Activated CD8-positive, alpha-beta memory T cell treated with anti-CD3 and anti-CD28 coated beads for 1 hour (primary cell): ENCODE measurements at regions not wholly inside any gene's neighbourhood (a gene's known extent, or its start where the extent isn't known, plus 50 kb on each side); places are given as distances from the start of the nearest gene placed in this dataset.

ENCODE experiments used
- DNase-seq, 2 donors: peaks; one replicate each; pipeline ENCODE4 v3.0.0-alpha.2; 2020; ENCODE audit warnings: low read depth in 1 of 2; ENCODE audit errors: extremely low read depth in 1 of 2

DNA sequence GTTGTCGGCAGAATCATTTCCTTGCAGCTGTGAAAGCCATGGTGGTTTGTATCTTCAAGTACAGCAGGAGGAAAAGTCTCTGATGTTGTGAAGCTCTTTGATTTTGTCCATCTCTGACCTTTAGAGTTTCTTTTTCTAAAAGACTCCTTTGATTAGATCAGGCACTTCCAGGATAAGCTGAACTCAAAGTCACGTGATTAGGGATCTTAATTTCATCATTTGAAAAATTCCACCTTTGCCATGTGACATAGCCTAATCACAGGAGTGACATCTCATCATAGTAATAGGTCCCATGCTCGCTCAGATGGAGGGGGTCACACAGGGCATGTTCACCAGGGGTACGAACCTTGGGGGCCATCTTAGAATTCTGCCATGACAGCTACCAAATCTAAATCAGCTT, 441.5 kb upstream of the CDH4 start:
- no peak for DNase-seq

DNA sequence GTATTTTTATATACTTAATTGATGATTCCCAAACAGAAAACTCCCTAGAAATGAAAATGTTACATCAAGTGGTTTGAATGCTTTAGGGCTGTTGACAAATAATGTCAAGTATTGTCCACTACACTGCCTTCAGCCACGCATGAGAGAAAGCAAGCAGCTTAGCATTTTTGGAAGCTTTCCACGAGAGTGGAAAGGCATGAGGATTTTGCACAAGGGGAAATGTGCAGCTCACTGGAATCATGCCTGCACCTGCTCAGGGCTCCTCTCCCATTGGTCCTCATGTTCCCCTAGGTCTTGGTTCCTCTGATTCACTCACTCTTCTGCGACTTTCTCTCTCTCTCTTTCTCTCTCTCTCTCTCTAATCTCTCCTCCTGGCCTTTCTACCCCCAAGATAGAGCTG, 439.5 kb upstream of the CDH4 start:
- DNase-seq, result no peak

DNA sequence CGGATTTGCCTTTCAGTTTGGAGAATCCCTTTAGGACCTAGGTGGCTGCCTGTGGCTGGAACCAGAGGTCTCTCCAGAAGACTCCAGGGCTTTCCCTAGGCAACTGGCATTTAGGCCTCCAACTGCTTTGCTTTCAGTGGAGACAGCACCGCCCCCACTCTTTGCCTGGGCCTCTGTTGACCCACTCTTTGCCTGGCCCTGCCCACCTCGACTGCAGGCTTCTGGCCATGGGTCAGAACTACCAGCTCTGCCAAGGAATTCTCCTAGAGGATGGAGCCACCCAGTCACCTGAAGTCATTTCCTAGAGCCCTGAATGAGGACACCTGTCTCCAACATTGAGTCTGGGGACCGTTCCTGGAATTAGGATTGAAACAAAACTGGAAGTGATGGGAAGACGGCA, 439.0 kb upstream of the CDH4 start:
- no peak for DNase-seq

DNA sequence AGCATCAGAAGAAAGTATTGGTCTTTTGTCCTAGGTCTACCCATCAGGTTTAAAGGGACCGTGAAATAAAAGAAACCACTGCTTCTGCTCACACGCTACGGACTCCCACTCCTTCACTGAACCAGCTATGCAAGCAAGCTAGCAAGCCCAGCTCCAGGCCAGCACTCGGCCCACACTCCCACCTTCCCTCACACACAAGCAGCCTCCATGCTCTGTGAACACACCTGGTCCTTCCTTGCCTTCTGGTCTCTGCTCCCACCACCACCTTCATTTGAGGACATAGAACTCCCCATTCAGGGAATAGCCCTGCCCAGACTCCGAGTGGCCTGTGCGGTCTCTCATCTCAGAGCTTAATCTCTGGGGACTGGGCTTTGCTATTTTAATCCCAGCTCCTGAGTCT, 436.4 kb upstream of the CDH4 start:
- no peak for DNase-seq

- no peak for DNase-seq
Observed at GRCh38 chr20:60816901-60817300, 435.2 kb upstream of the CDH4 start.

DNA sequence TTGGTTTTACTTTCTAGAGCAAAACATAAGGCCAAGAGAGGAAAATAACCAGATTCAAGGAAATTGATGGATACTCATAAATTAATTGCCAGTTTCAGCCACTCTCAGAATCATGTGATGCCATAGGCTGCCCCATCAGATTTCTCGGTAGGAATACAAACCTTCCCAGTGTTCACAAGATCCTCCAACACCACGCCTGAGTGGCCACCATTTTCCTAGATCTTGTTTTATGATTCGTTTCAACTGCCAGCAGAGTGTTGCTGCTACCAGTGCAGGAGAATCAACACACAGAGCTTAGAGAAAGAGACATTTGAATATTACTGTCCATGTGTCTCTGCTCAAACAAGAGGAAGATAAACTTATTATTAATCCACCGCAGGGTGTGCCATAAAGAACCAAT, 434.2 kb upstream of the CDH4 start:
- no peak for DNase-seq

- no peak for DNase-seq
Observed at GRCh38 chr20:60819511-60819910, 432.6 kb upstream of the CDH4 start.

- DNase-seq, result no peak
Observed at GRCh38 chr20:60820149-60820548, 431.9 kb upstream of the CDH4 start.

DNA sequence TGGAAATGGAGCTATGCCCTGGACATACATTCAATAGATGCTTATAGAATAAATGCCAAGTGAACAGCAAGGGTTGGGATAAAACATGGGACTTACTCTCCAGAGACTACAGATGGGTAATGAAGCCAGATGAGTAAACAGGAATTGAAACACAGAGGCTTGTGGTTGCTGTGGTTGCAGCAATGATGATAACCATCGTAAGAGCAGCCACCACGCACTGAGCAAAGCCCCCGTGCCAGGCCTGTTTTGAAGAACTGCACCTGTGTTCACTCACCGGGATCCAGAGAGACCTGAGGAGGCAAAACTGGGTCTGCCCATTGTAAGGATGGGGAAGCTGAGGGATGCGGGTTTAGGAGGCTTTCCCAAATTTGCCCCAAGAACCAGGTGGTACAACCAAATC, 431.1 kb upstream of the CDH4 start:
- no peak for DNase-seq

- no peak for DNase-seq
Observed at GRCh38 chr20:60822699-60823607, 429.1 kb upstream of the CDH4 start.

GRCh38 chr20:60835876-60836275, 416.2 kb upstream of the CDH4 start:
- no peak for DNase-seq

DNA sequence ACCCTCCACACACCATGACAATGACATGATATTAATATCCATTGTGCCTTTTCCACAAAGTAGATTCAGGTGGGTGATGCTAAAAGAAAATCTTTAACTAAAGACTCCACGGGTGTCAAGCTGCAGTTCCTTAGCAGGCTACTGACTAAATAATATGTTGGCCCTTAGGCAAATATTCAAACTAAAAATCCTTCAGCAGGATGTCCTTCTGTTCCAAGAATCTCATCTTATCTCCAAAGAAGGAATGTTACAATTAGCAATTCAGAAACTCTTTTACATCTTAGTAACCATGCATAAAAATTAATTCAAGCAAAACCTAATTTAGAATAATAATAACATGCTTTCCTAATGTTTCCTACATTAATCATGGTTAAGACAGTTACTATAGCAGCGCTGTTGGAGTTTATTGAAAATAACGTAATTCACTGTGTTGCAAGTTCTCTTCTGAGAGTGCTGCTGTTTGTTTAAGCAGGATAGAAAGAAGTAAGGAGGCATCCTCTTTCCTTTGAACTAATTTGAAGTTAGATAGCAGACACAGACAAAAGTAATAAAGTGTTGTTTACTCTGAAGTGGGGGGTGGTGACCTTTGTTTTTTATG, 414.8 kb upstream of the CDH4 start:
- DNase-seq, result no peak

- no peak for DNase-seq
Observed at GRCh38 chr20:60838297-60838696, 413.8 kb upstream of the CDH4 start.

DNA sequence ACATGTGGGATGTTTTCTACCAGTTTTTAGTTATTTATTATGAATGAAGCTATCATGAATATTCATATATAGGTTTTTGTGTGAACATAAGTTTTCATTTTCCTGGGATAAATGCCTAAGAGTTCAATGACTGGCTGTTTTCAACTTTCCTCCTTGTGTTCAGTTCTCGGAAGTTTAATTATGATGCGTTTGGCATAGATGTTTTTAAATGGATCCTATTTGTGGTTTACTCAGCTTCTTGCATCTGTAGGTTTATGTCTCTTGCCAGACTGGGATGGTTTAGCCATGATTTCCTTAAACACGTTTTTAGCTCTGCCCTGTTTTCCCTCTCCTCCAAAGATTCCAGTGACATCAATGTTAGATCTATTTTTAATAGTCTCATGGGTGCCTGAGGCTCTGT, 411.1 kb upstream of the CDH4 start:
- no peak for DNase-seq

- DNase-seq, result no peak
Observed at GRCh38 chr20:60845146-60845545, 406.9 kb upstream of the CDH4 start.

- no peak for DNase-seq
Observed at GRCh38 chr20:60851826-60852704, 400.0 kb upstream of the CDH4 start.

- no peak for DNase-seq
Observed at GRCh38 chr20:60857708-60858107, 394.4 kb upstream of the CDH4 start.

DNA sequence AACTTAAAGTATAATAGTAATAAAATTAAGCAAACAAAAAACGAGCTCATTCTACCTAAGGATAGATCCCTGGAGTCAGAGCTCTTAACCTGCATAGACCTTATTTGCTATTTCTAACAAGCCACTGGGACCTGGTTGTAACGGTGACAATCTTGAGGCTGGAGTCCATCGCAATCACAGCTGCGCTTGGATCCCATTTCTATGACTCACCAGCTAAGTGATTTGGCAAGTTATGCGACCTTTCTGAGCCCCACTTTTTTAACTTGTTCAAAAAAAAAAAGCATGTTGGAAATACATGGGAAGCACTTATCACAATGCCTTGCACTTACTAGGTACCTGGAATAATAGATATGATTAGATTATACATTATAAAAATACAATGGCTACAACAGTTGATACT, 389.5 kb upstream of the CDH4 start:
- no peak for DNase-seq

GRCh38 chr20:60863548-60863947, 388.5 kb upstream of the CDH4 start:
- DNase-seq, result no peak

DNA sequence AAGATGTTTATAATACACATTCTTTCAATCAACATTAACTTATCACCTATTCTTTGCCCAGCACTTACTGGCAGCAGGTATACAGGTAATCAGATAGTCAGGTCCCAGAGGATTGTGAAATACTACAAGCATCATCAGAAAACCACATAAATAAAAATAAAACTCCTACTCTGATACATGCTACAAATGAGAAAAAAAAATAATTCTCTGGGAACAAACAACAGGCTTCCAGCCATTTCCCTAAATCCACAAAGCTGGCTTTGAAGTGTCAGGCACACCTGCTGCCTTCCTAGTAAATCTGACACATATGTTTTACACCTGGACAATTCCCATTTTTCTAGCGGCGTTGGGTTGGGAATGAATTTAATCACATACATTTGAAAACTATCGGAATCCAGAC, 384.5 kb upstream of the CDH4 start:
- no peak for DNase-seq

- DNase-seq, result no peak
Observed at GRCh38 chr20:60868316-60868891, 383.7 kb upstream of the CDH4 start.
